ENCODE measurements at regions not wholly inside any gene's neighbourhood (a gene's known extent, or its start where the extent isn't known, plus 50 kb on each side); places are given as distances from the start of the nearest gene placed in this dataset.

DNA sequence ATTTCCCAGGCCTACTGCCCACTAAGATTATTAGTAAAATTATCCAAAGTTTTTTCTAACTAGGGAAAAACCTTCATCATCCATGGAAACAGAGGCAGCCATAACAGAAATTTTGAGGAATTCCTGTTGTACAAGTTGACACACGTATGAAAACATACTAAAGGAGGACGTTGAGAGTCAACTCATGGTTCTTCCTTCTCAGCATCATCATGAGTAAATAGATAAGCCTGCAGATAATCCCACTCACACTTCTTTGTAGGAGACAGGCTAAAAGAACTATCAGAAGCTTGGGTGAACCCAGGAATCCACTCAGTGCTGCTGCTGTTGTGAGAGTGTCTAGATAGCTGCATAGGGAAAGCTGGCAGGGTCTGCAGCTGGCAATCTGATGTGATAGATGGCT is 694.8 kb upstream of the NR2F2 start (continued):
- TF ChIP-seq, protein P1, sequence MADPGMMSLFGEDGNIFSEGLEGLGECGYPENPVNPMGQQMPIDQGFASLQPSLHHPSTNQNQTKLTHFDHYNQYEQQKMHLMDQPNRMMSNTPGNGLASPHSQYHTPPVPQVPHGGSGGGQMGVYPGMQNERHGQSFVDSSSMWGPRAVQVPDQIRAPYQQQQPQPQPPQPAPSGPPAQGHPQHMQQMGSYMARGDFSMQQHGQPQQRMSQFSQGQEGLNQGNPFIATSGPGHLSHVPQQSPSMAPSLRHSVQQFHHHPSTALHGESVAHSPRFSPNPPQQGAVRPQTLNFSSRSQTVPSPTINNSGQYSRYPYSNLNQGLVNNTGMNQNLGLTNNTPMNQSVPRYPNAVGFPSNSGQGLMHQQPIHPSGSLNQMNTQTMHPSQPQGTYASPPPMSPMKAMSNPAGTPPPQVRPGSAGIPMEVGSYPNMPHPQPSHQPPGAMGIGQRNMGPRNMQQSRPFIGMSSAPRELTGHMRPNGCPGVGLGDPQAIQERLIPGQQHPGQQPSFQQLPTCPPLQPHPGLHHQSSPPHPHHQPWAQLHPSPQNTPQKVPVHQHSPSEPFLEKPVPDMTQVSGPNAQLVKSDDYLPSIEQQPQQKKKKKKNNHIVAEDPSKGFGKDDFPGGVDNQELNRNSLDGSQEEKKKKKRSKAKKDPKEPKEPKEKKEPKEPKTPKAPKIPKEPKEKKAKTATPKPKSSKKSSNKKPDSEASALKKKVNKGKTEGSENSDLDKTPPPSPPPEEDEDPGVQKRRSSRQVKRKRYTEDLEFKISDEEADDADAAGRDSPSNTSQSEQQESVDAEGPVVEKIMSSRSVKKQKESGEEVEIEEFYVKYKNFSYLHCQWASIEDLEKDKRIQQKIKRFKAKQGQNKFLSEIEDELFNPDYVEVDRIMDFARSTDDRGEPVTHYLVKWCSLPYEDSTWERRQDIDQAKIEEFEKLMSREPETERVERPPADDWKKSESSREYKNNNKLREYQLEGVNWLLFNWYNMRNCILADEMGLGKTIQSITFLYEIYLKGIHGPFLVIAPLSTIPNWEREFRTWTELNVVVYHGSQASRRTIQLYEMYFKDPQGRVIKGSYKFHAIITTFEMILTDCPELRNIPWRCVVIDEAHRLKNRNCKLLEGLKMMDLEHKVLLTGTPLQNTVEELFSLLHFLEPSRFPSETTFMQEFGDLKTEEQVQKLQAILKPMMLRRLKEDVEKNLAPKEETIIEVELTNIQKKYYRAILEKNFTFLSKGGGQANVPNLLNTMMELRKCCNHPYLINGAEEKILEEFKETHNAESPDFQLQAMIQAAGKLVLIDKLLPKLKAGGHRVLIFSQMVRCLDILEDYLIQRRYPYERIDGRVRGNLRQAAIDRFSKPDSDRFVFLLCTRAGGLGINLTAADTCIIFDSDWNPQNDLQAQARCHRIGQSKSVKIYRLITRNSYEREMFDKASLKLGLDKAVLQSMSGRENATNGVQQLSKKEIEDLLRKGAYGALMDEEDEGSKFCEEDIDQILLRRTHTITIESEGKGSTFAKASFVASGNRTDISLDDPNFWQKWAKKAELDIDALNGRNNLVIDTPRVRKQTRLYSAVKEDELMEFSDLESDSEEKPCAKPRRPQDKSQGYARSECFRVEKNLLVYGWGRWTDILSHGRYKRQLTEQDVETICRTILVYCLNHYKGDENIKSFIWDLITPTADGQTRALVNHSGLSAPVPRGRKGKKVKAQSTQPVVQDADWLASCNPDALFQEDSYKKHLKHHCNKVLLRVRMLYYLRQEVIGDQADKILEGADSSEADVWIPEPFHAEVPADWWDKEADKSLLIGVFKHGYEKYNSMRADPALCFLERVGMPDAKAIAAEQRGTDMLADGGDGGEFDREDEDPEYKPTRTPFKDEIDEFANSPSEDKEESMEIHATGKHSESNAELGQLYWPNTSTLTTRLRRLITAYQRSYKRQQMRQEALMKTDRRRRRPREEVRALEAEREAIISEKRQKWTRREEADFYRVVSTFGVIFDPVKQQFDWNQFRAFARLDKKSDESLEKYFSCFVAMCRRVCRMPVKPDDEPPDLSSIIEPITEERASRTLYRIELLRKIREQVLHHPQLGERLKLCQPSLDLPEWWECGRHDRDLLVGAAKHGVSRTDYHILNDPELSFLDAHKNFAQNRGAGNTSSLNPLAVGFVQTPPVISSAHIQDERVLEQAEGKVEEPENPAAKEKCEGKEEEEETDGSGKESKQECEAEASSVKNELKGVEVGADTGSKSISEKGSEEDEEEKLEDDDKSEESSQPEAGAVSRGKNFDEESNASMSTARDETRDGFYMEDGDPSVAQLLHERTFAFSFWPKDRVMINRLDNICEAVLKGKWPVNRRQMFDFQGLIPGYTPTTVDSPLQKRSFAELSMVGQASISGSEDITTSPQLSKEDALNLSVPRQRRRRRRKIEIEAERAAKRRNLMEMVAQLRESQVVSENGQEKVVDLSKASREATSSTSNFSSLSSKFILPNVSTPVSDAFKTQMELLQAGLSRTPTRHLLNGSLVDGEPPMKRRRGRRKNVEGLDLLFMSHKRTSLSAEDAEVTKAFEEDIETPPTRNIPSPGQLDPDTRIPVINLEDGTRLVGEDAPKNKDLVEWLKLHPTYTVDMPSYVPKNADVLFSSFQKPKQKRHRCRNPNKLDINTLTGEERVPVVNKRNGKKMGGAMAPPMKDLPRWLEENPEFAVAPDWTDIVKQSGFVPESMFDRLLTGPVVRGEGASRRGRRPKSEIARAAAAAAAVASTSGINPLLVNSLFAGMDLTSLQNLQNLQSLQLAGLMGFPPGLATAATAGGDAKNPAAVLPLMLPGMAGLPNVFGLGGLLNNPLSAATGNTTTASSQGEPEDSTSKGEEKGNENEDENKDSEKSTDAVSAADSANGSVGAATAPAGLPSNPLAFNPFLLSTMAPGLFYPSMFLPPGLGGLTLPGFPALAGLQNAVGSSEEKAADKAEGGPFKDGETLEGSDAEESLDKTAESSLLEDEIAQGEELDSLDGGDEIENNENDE (IDR thresholded peaks at IDR 0.05; ENCODE audit: insufficient replicate concordance, low read length): no peak
- no peak for TF ChIP-seq POLR2AphosphoS5 (IDR thresholded peaks at IDR 0.05; ENCODE audit: low read depth, low read length)
- TF ChIP-seq SAP30 (IDR thresholded peaks at IDR 0.05; ENCODE audit: insufficient read depth, insufficient replicate concordance, low read length): no peak

All from H1 (cell line).